NCI-H1105 (cell line): ENCODE measurements at regions not wholly inside any gene's neighbourhood (a gene's known extent, or its start where the extent isn't known, plus 50 kb on each side); places are given as distances from the start of the nearest gene placed in this dataset.
"Not testable (repeated sequence)": the region's sequence is repeated elsewhere in the genome, so short reads cannot be mapped to it uniquely, and the experiment has no call there.

Experiments
- DNase-seq: peaks from one replicate; lab custom pipeline; 2025; lab: John Stamatoyannopoulos, UW

GRCh38 chr1:173342736-173343135, 134.4 kb upstream of the PRDX6 start:
- DNase-seq: no peak

DNA sequence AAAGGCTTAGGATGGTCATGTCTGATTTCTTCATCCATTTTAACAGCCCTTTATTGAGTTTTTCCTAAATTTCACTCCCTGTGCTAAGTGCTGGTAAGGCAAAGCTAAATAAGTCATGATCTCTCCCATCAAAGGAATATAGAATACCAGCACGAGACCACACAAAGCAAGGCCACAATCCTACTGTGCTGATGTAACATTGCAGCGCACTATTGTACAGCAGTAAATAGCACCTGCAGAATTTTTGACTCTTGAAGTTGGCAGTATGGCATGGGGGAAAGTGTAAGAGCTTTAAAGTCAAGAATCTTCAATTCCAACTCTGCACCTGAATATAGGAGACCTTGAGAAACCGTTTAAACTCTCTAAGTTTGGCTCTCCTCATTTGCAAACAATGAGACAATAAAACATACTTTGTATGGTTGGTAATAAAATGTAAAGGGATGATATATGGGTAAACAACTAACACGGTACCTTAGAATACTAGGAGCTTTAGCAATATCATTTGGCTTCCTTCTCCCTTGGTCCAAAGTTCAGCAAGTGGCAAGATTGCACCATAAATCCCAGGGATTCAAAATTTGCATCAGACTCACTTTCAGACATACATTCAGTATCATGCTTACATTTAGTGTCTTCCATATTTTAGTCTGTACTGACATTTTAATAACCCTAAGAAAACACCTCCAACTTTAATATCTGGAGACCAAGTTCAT, 132.9 kb upstream of the PRDX6 start:
- DNase-seq: no peak

- DNase-seq: no peak
These were observed 129.8 kb upstream of the PRDX6 start for GRCh38 chr1:173347282-173347818.

GRCh38 chr1:173352635-173353034, 124.5 kb upstream of the PRDX6 start:
- DNase-seq: not testable (repeated sequence)

DNA sequence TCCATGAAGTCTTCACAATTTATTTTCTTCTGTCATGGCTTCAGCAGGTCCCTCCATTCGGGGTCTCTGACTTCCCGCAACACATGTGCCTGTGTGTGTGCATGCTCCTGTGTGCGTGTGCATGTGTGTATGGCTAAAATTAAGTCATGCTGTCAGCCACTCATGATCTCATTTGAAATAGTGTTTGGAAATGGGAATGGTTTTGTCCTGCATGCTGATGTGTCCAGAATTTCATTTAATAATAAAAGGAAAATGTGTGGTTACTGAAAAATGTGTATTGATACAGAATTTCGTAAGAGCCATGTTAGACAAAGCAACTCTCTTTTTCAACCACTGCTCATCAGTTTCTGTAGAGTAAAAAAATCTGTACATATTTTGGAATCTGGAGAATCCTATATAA, 123.8 kb upstream of the PRDX6 start:
- no peak for DNase-seq

- no peak for DNase-seq
These were observed 122.2 kb upstream of the PRDX6 start for GRCh38 chr1:173354937-173355280.

DNA sequence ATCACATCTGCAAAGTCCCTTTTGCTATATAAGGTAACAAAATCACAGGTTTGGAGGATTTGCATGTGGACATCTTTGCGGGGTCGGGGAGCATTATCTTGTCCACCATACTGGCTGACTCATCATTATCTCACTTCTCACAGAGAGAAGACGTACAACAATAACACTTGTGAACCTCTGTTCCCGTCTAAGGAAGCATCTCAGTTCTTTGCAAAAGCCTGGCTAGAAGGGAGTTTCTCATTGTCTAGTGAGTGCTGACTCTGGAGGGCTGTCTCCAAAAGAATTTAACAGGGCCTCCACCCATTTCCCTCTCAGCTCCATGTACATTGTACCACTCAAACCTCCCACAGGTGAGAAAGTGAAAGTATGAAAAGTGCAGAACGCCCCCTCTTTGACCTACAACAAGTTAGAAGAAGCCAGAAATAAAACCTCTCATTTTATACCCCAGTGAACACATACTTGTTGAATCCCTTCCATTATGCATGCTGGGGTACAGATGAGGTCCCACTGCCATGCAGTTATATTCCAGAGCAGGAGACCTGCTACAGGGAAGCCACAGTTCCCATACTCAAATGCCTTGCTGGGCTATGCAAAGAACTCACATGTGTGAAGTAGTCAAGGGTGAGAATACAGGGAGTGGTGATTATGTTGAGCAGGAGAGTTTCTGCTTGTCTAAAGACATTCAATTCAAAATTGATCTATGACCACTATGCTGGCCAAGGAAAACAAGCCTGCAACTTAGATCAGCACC, 121.7 kb upstream of the PRDX6 start:
- DNase-seq: no peak

- DNase-seq: no peak
These were observed 120.9 kb upstream of the PRDX6 start for GRCh38 chr1:173356191-173356762.

GRCh38 chr1:173360487-173361063, 116.6 kb upstream of the PRDX6 start:
- DNase-seq: no peak

DNA sequence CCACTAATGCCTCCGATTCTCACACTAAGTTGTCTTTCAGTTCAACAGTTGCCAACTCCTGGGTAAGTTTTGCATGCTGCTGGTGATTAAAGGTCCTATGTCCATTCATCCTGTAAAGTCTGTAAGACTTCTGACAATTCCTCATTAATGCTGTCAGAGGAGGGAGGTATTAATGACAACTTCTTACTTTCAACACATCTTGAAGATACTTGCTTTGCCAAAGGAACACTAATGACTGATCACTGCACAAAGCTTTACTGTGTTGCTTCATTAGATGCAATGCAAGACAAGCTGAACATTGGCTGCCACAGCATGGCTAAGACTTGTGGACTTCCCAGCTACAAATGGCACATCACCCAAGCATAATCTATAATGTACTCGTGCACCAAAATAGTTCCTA, 114.6 kb upstream of the PRDX6 start:
- DNase-seq: no peak

DNA sequence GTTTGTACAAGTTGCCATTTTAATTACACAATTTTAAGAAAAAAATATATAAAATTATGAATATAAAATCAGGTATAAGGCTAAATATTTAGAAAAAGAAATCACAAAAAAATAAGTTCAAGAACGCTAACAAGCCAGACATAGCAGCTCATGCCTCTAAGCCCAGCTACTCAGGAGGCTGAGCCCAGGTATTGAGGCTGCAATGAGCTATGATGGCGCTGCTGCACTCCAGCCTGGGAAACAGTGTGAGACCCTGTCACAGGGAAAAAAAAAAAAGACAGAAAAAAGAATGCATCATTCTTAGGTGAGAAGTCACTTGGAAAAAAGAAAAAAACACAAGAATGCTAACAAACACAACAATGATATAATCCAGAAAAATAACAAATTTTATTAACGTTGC, 112.3 kb upstream of the PRDX6 start:
- DNase-seq: no peak

DNA sequence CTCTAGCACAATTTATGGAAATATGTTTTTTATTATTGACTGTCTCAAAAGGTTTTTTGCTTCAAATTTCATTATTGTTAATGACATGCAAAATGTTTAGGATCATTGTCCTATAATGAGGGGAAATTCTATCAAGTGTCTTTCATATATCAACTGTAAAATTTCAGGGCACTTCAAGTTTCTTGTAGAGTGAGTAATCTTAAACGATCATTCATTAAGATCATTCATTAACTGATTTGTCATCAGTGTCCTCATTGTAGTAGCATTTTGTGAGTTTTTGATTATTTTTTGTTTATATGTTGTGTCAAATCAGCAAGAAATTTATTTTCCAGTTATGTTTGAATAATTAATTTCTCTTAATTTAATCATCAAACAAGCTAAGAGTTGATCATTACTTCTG, 111.8 kb upstream of the PRDX6 start:
- DNase-seq: no peak

DNA sequence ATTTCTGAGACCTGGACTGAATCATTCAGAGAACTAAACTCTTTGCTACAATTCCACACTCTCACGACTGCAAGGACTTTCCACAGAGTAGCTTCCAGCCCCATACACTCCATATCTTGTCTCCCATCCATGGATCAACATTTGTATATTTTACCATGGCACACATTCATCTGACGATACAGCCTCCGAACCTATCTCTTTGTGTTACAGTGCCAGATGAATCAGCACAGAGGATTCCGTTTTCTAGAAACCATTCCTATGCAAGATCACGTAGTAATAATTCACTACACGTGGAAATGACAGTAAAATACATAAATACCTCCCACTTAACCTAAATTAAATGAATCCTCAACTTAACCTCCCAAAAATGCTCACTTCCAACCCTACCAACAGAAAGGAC, 110.0 kb upstream of the PRDX6 start:
- DNase-seq: no peak

- not testable (repeated sequence) for DNase-seq
These were observed 106.5 kb upstream of the PRDX6 start for GRCh38 chr1:173370586-173370985.

GRCh38 chr1:173376065-173376464, 101.1 kb upstream of the PRDX6 start:
- not testable (repeated sequence) for DNase-seq

DNA sequence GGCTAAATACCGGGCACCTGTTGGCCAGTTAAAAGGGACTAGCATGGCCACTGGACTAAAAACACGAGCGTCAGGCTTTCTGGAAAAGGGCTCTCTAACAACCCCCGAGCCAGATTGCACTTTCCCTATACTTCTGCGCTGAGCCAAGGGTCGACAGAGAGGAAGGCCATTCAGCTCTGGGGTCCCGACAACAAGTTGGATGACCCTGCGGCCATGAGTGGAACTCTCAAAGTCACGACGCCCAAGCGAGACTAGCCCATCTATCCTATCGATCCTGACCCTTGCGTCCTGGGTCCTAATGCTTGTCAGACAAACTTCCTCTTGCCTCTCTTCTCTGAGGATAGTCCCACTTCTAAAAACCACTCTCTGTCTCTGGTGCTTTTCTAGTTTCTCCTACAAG, 99.9 kb upstream of the PRDX6 start:
- no peak for DNase-seq

GRCh38 chr1:173383351-173383750, 93.8 kb upstream of the PRDX6 start:
- no peak for DNase-seq

DNA sequence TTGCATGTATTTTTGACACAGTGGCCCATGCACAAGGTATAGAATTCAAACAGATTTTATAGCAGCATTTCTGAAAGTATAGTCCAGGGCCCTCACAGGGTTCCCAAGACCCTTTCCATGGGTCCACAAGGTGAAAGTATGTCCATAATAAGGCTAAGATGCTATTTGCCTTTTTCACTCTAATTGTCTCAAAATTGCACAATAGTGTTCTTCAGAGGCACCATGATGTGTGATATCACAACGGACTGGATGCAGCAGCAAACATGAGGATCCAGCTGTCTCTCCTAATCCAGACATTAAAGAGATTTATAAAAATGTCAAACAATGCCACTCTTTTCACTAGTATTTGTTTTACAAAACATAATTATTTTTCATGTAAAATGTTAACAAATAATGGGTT, 88.8 kb upstream of the PRDX6 start:
- DNase-seq: no peak

- no peak for DNase-seq
These were observed 84.1 kb upstream of the PRDX6 start for GRCh38 chr1:173392895-173393658.

DNA sequence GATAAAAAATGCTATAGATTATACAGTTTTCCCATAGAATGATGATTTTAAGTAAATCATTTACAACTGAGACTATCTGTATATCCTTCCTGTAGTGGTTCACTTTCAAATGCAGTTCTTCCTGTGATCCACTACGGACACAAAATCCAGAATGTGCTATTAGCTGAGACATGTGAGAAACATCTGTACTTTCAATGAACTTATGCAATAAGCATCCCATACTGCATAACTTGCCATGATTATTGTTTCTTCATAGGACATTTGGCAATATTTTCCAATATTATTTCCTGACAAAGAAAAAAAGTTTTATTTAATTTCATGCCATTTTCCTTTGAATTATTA, 83.5 kb upstream of the PRDX6 start:
- no peak for DNase-seq

GRCh38 chr1:173394813-173395212, 82.3 kb upstream of the PRDX6 start:
- DNase-seq: not testable (repeated sequence)

- DNase-seq: no peak
These were observed 81.4 kb upstream of the PRDX6 start for GRCh38 chr1:173395762-173396161.
